HG03103 (cell line): ENCODE measurements at regions not wholly inside any gene's neighbourhood (a gene's known extent, or its start where the extent isn't known, plus 50 kb on each side); places are given as distances from the start of the nearest gene placed in this dataset.

Experiments
- ATAC-seq: cut with Tn5 transposase; IDR thresholded peaks from one replicate; pipeline ENCODE4 v1.9.1; 2021; ENCODE audit warnings: low read depth; ENCODE audit not compliant: unreplicated experiment

DNA sequence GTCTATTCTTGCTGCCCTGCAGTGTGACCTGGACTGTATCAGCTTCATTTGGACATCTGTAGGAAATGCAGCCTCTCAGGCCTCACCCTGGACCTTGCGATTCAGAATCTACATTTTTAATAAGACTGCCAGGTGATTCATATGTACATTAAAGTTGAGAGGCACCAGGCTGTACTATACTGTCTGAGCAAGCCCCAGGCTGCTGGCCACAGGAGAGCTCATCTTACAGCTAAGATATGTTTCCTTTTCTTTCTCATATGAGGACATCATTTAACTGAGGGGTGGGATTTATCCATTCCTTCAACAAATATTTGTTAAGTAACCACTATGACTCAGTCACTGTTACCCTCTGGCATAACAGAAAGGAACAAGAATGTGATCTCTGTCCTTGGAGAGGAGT lies 78.2 kb upstream of the GCFC2 start:
- ATAC-seq, result no peak

DNA sequence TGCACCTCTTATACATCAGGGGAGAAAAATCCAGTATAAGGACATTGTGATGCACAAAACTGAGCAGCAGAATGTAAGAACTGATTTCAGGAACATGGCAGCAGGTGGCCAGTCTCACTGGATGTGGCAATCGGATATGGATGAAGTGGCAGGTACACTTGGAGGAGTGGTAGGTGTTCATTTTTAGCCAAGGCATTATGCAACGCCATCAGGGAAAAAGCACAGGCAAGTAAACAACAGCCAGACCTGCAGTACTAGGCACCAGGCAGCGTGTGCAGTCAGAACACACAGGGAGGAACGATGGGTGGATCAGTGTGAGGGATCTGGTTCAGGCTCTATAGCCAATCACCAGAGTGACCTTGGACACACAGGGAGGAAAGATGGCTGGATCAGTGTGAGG lies 77.4 kb upstream of the GCFC2 start:
- no peak for ATAC-seq

DNA sequence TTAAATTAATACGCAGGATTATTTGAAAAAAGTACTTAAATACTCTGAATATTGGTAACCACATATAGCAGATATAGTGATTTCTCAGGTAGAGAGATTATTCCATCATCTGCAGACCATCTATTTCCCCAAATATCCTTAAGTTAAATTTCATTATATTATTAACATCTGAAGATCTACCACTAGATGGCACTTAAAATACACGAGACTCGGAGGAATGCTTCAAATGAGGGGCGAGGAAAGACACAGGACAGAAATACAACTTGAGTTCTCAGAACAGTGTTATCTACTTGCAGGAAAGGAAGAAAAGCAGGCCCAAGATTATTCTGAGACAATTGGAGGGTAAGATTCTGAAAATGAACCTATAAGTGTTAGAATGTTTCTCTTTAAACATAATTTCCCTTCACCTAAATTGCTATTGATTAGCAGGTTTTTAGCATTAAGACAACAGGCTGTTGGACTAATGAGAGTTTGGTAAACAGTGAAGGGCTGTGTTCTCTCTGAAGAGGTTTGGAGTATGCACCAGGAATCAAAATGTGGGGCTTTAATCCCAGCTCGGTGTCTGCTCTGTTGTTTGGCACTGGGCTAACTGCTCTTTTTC lies 76.9 kb upstream of the GCFC2 start:
- no peak for ATAC-seq

DNA sequence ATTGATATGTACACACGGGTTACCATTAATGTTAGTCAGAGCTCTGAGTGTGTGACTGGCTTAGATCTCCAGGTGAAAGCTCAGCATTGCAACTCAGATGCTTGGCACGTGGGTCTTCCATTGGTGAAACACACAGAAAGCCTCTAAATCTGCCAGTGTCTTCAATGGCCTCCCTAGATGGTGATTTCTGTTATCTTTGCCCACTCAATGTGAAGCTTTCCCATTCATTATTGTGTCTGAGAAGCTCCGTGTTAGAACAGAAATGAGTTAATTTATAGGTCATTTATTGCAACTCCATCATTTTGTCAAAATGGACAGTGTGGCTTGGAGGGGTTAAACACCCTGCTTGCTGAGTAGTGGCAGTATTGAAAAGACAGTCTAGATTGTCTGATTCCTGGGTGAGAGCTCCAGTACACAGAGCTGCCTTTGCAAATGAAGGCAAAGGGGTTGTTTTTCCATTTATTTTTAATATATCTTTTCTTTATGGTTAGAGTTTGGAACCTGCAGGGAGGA lies 64.7 kb upstream of the GCFC2 start:
- ATAC-seq, result no peak

DNA sequence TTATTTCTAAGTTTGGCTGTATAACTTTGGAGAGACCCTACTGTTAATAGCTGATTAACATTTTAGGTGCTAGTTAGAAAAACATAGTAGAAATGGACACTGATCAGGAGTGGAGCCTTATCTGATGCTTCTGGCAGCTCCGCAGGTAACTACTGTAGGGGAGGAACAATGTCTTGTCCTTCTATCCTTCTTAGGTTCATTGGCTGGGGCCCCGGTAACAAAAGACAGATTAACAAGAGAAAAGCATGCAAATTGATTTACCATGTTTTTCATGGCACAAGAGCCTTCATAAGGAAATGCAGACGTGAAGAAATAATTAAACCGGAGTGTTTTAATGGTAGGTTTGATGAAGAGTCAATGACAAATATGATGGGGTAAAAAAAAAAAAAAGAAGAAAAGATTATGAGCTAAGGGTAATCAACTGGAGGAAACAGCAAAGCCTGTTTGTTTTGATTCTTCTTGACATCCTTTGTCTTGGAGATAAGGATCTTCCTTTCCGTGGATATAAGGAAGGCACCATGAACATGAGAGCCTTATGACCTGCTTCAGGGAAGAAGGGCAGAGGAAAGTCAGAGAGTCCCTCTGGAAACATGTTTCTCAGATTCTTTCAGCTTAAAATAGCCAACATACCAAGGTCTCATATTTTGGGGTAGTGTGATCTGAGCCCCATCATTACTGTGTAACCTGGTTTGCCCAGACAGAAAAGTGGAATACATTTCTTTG lies 62.4 kb upstream of the GCFC2 start:
- no peak for ATAC-seq

DNA sequence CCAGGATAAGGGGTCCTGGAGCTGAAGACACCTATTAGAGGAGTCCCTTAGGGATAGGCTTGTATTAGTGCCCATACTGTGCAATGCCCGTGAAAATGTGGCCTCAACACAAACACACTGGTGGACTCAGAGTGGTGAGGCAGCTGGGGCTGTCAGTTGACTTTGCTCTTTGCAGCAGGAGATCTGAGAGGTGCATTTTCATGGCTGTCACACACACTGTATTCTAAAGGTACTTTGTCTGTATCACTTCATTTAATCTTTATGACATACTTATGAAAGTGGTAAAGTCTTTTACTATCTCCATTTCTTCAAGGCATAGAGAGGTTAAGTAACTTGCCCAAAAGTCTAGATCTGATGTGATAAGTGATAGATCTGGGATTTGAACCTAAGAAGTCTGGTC lies 55.1 kb upstream of the GCFC2 start:
- no peak for ATAC-seq

DNA sequence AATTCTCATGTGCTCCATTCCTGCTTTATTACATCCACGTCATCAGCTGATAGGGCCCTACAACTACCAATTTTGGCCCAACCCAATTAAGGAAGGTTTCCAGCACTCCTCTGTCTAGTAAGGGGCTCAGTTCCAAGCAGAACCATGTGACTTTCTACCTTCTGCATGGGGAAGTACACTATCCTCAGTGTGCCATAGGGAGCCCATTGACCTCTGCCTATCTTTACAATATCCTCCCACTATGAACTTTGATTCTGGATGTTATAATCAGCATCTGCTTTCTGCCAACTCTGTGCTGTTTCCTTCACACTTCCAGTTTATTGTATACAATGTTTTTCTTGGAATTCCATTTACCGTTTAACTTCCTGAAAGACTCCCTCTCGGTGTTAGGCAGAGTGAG lies 53.9 kb upstream of the GCFC2 start:
- ATAC-seq, result no peak
